ENCODE measurements at regions not wholly inside any gene's neighbourhood (a gene's known extent, or its start where the extent isn't known, plus 50 kb on each side); places are given as distances from the start of the nearest gene placed in this dataset.

GRCh38 chr11:90380206-90380605 lies 157.4 kb upstream of the CHORDC1 start:
- no peak for DNase-seq (ENCODE audit: low read depth)
- TF ChIP-seq, protein P1, sequence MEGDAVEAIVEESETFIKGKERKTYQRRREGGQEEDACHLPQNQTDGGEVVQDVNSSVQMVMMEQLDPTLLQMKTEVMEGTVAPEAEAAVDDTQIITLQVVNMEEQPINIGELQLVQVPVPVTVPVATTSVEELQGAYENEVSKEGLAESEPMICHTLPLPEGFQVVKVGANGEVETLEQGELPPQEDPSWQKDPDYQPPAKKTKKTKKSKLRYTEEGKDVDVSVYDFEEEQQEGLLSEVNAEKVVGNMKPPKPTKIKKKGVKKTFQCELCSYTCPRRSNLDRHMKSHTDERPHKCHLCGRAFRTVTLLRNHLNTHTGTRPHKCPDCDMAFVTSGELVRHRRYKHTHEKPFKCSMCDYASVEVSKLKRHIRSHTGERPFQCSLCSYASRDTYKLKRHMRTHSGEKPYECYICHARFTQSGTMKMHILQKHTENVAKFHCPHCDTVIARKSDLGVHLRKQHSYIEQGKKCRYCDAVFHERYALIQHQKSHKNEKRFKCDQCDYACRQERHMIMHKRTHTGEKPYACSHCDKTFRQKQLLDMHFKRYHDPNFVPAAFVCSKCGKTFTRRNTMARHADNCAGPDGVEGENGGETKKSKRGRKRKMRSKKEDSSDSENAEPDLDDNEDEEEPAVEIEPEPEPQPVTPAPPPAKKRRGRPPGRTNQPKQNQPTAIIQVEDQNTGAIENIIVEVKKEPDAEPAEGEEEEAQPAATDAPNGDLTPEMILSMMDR (conservative IDR thresholded peaks at IDR 0.05; ENCODE audit: low read depth, low read length) = no peak
- H3K4me3 ChIP-seq (ENCODE audit: low read length) = no peak overlapping the region

DNA sequence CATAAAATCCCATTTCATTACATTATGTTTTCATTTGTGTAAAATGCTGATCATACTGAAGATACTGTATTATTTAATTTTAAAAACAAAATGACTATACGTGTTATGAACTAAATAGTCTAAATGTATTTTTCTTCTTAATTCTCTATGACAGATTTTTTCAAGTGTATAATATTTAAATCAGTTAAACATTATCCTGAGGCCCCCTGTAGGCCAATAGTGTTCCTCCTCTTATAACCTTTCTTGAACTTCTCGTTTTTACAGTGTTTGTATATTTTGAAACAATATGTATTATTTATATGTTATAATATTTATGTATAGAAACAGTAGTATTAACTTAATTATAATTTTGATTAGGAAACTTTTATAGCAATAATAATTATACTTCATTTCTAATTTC lies 151.1 kb upstream of the CHORDC1 start:
- DNase-seq (ENCODE audit: low read depth) = no peak
- H3K4me3 ChIP-seq (ENCODE audit: low read length) = no peak overlapping the region
- TF ChIP-seq, protein P1 (conservative IDR thresholded peaks at IDR 0.05; ENCODE audit: low read depth, low read length) = peak; percentile 10

GRCh38 chr11:90364527-90364926 lies 141.7 kb upstream of the CHORDC1 start:
- no peak overlapping the region for H3K4me3 ChIP-seq (ENCODE audit: low read length)
- DNase-seq (ENCODE audit: low read depth) = no peak
- TF ChIP-seq, protein P1 (conservative IDR thresholded peaks at IDR 0.05; ENCODE audit: low read depth, low read length) = no peak

- no peak for DNase-seq (ENCODE audit: low read depth)
- TF ChIP-seq, protein P1 (conservative IDR thresholded peaks at IDR 0.05; ENCODE audit: low read depth, low read length) = no peak
- no peak overlapping the region for H3K4me3 ChIP-seq (ENCODE audit: low read length)
Observed at GRCh38 chr11:90363739-90364138, 140.9 kb upstream of the CHORDC1 start.

DNA sequence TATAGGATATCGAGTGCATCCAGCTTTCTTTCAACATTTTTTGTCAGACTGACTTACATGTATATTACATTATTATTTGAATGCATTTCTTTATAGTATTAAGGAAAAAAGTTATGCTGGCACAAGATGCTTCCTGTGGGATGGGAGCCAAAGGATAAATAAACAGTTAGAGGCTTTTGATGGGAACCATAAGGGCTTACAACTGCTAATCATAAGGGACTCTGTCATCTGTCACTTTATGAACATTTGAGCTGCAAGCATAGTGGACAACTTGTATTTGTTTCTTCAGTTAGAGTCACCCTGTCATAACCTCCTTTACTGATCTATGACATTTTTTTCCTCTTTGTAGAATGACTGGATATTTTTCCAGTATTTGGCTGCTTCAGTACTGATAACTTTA lies 132.4 kb upstream of the CHORDC1 start:
- H3K4me3 ChIP-seq (ENCODE audit: low read length) = no peak overlapping the region
- DNase-seq (ENCODE audit: low read depth) = no peak
- TF ChIP-seq, protein P1 (conservative IDR thresholded peaks at IDR 0.05; ENCODE audit: low read depth, low read length) = no peak

DNA sequence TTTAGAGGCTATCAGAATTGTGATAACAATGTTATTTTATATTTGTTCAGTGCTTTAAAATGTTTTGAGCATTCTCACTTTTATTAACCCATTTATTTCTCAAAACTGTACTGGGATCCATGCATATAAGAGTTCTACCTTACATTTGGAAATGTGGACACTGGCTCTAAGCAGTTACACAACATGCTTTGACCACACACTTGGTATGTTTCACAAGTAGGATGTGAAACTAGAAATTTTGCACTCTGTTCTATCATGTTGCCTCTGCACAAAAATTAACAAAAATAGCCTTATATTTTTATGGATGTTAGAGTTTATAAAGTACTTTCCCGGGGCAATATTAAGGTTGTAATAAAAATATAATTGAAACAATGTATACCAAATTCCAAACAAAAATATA lies 126.9 kb upstream of the CHORDC1 start:
- no peak overlapping the region for H3K4me3 ChIP-seq (ENCODE audit: low read length)
- no peak for DNase-seq (ENCODE audit: low read depth)
- TF ChIP-seq, protein P1 (conservative IDR thresholded peaks at IDR 0.05; ENCODE audit: low read depth, low read length) = no peak

GRCh38 chr11:90344546-90344945 lies 121.7 kb upstream of the CHORDC1 start:
- DNase-seq (ENCODE audit: low read depth) = no peak
- H3K4me3 ChIP-seq (ENCODE audit: low read length) = no peak overlapping the region
- TF ChIP-seq, protein P1 (conservative IDR thresholded peaks at IDR 0.05; ENCODE audit: low read depth, low read length) = no peak

All from retinal pigment epithelial cell (primary cell).